GM06990 (cell line): ENCODE measurements at regions not wholly inside any gene's neighbourhood (a gene's known extent, or its start where the extent isn't known, plus 50 kb on each side); places are given as distances from the start of the nearest gene placed in this dataset.
"Not testable (repeated sequence)": the region's sequence is repeated elsewhere in the genome, so short reads cannot be mapped to it uniquely, and the experiment has no call there.

ENCODE experiments used
- DNase-seq: peaks from one replicate; pipeline ENCODE4 v3.0.0-alpha.2; 2011; ENCODE audit not compliant: insufficient read length; ENCODE audit errors: extremely low read depth
- H3K27me3 ChIP-seq: replicated peaks from 2 replicates; pipeline ENCODE4 v1.6.0; 2011; ENCODE audit warnings: low read length; ENCODE audit not compliant: control insufficient read depth, insufficient read depth
- H3K36me3 ChIP-seq: 2 replicates; pipeline ENCODE4 v1.5.1; 2011; ENCODE audit warnings: low read length; ENCODE audit not compliant: control insufficient read depth, insufficient read depth
- H3K4me3 ChIP-seq: replicated peaks from 2 replicates; pipeline ENCODE4 v1.5.1; 2011; ENCODE audit warnings: low read depth, mild to moderate bottlenecking, control low read depth, low read length
- TF ChIP-seq, protein P1 (sequence below): IDR thresholded peaks from 2 replicates; pipeline ENCODE4 v1.5.1; 2011; ENCODE audit warnings: low read length, control low read depth, mild to moderate bottlenecking, inconsistent platforms; ENCODE audit not compliant: insufficient read depth, poor library complexity, severe bottlenecking

GRCh38 chr1:96559707-96560596 is 161.6 kb upstream of the PTBP2 start:
- Histone ChIP-seq H3K27me3 (no peaks in the 10 kb centered on the region), H3K4me3 (no peak overlapping the region), H3K36me3 (no peaks in the 10 kb centered on the region)
- TF ChIP-seq, protein P1, sequence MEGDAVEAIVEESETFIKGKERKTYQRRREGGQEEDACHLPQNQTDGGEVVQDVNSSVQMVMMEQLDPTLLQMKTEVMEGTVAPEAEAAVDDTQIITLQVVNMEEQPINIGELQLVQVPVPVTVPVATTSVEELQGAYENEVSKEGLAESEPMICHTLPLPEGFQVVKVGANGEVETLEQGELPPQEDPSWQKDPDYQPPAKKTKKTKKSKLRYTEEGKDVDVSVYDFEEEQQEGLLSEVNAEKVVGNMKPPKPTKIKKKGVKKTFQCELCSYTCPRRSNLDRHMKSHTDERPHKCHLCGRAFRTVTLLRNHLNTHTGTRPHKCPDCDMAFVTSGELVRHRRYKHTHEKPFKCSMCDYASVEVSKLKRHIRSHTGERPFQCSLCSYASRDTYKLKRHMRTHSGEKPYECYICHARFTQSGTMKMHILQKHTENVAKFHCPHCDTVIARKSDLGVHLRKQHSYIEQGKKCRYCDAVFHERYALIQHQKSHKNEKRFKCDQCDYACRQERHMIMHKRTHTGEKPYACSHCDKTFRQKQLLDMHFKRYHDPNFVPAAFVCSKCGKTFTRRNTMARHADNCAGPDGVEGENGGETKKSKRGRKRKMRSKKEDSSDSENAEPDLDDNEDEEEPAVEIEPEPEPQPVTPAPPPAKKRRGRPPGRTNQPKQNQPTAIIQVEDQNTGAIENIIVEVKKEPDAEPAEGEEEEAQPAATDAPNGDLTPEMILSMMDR, result no peak
- DNase-seq, result no peak

- TF ChIP-seq, protein P1, result no peak
- no peak for DNase-seq
- no peaks in the 10 kb centered on the region for H3K27me3 ChIP-seq
- H3K4me3 ChIP-seq, result no peak overlapping the region
- H3K36me3 ChIP-seq, result no peaks in the 10 kb centered on the region
Observed at GRCh38 chr1:96562094-96562493, 159.5 kb upstream of the PTBP2 start.

- not testable (repeated sequence) for DNase-seq, H3K4me3 ChIP-seq, H3K27me3 ChIP-seq, H3K36me3 ChIP-seq
Observed at GRCh38 chr1:96564401-96564800, 157.2 kb upstream of the PTBP2 start.

DNA sequence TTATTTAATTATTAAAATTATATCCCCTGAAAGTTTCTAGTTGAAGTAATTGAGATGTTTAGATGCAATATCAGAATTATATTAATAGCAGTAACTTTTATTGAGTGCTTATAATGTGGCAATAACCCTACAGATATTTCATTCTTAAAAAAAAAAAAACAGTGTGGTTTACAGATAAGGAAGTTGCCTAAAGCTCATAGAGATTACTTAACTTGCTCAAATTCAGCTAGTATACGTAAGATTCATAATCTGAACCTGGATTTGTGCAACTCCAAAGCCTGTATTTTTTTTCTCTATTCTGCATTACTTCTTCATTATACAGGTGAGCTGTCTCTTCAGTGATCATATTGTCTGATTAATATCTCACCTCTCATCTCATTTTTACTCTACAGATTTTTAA is 156.0 kb upstream of the PTBP2 start:
- Histone ChIP-seq H3K27me3 (no peaks in the 10 kb centered on the region), H3K4me3 (no peak overlapping the region), H3K36me3 (no peaks in the 10 kb centered on the region)
- no peak for DNase-seq
- TF ChIP-seq, protein P1, result no peak

GRCh38 chr1:96568639-96569038 is 152.9 kb upstream of the PTBP2 start:
- H3K27me3 ChIP-seq, result no peaks in the 10 kb centered on the region
- TF ChIP-seq, protein P1, result no peak
- no peaks in the 10 kb centered on the region for H3K36me3 ChIP-seq
- no peak for DNase-seq
- no peak overlapping the region for H3K4me3 ChIP-seq

DNA sequence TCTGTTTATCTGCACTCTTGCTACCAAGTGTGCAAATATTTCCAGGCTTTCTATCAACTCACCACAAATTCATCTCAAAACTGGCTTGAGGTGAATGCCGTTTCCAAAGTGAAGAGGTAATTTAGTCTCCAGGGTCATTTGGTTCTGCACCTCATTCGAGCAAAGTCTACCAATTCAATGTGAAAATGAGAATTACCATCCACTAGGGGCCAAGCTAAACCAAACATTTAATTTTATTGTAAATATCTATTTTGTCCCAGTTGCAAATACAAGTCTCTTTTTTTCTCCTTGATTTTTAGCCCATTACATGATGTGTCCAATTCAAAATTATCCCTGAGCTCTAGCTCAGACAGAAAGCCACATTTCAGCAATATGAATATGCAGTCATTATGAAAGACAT is 152.3 kb upstream of the PTBP2 start:
- Histone ChIP-seq H3K36me3 (no peaks in the 10 kb centered on the region), H3K4me3 (no peak overlapping the region), H3K27me3 (no peaks in the 10 kb centered on the region)
- TF ChIP-seq, protein P1, result no peak
- DNase-seq, result no peak
